ENCODE measurements at regions not wholly inside any gene's neighbourhood (a gene's known extent, or its start where the extent isn't known, plus 50 kb on each side); places are given as distances from the start of the nearest gene placed in this dataset.
A peak's percentile ranks its signal among the peaks of the same experiment; 100 is the strongest.

DNA sequence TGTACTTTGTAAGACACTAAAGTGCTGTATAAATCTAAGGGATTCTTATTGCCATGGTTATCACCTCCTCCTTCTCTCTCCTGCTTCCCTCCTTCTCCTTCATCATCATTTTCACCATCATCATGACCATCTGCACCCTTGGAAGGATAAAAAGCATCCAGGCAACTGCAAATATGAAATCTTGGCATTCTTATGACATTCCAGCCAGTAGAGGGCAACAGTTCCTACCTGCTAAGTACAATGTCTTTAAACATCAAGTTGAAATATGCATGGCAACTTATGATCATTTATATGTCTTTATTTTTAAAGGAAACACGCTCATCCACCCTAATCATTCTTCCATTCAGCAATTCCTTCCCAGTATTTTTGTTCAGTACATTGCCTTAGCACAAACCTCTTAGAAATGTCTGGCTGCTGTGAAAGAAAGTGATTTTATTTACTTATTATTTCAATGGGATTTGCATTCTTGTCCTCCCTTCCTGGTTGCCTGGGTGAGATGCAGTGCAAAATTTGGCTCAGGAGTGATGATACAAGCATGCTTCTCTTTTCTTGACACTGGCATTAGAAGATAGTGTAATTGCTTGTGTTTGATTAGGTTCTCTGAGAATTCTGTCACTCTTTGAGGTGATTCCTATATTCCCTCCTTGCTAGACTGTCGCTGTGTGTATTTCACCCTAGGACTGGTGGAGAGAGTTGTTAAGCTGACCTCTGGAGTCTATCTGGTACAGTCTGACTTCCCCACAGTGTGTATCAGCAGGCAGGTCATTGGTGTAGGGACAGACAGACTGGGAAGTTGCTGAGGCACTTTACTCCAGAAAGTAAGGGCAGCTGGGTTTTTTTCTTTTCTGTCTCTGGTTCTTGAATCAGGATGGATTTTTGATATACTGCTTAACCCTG is 188.5 kb upstream of the BMPER start:
- DNase-seq (ENCODE audit: extremely low read depth, low read depth) = peak; percentile 36
- TF ChIP-seq, protein P1, sequence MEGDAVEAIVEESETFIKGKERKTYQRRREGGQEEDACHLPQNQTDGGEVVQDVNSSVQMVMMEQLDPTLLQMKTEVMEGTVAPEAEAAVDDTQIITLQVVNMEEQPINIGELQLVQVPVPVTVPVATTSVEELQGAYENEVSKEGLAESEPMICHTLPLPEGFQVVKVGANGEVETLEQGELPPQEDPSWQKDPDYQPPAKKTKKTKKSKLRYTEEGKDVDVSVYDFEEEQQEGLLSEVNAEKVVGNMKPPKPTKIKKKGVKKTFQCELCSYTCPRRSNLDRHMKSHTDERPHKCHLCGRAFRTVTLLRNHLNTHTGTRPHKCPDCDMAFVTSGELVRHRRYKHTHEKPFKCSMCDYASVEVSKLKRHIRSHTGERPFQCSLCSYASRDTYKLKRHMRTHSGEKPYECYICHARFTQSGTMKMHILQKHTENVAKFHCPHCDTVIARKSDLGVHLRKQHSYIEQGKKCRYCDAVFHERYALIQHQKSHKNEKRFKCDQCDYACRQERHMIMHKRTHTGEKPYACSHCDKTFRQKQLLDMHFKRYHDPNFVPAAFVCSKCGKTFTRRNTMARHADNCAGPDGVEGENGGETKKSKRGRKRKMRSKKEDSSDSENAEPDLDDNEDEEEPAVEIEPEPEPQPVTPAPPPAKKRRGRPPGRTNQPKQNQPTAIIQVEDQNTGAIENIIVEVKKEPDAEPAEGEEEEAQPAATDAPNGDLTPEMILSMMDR (IDR thresholded peaks at IDR 0.05; ENCODE audit: low read depth, low read length, missing control alignments) = peak; percentile 54
- H3K4me3 ChIP-seq (replicated peaks; ENCODE audit: low read depth, low read length) = no peak overlapping the region

DNA sequence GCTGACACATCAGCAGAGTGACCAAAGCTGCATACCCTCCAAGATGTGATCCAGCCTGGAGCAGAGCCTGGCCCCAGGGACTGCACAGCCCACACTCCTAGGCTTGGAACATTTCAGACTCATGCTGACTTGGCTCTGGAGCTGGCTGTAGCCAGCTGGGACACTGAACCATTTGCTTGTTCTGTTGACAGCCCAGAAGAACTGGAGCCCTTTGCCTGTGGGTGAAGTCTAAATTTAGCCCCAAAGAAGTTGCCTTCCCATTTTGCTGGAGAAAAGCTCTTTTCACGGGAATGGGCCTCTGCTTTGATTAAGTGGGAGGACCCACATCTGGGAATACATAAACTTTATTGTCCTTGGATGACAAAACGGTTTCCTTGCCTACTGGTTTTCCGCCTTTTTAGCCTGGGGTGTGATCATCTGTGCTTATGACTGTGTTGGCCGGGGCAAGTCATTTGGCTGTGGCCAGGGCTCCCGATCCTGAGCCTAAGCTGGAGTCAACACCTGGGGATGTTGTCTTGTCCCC is 186.2 kb upstream of the BMPER start:
- no peak overlapping the region for H3K4me3 ChIP-seq (replicated peaks; ENCODE audit: low read depth, low read length)
- DNase-seq (ENCODE audit: extremely low read depth, low read depth) = no peak
- TF ChIP-seq, protein P1 (IDR thresholded peaks at IDR 0.05; ENCODE audit: low read depth, low read length, missing control alignments) = no peak

DNA sequence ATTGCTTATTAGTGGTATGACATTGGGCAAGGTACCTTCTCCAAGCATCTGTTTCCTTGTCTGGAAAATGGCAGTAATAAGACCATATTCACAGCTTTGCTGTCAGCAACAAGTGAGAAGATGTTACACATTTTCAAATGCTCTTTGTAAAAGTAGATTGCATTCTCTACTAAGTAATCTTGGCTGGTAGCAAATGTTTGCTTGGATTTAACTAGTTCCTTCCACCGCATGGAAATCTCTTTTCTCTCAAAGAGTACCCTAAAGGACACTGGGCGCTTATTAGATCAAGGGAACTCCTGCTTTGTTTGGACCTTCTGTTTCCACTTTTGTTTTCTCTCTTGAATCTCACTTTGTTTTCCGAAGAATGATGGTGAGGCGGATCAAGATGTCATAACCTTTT is 185.2 kb upstream of the BMPER start:
- DNase-seq (ENCODE audit: extremely low read depth, low read depth) = no peak
- TF ChIP-seq, protein P1 (IDR thresholded peaks at IDR 0.05; ENCODE audit: low read depth, low read length, missing control alignments) = no peak
- H3K4me3 ChIP-seq (replicated peaks; ENCODE audit: low read depth, low read length) = no peak overlapping the region

DNA sequence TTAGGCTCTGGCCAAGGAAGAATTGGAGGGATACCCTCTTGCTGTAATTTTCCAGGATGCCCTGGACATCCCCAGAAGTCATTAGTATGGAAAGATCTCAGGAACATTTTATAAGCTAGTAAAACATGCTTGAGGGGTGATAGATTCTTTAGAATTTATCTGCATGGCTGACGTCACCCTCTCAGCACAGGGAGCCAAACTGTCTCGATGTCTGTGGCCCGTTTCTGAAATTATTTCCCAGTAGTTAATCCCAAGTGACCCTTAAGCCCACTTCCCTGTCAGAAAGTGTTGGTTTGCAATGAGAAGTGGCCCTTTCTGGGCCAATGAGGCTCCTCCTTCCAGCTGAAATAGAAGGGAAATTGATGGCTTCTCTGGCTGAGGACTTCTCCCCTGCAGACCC is 184.5 kb upstream of the BMPER start:
- DNase-seq (ENCODE audit: extremely low read depth, low read depth) = no peak
- TF ChIP-seq, protein P1 (IDR thresholded peaks at IDR 0.05; ENCODE audit: low read depth, low read length, missing control alignments) = no peak
- no peak overlapping the region for H3K4me3 ChIP-seq (replicated peaks; ENCODE audit: low read depth, low read length)

DNA sequence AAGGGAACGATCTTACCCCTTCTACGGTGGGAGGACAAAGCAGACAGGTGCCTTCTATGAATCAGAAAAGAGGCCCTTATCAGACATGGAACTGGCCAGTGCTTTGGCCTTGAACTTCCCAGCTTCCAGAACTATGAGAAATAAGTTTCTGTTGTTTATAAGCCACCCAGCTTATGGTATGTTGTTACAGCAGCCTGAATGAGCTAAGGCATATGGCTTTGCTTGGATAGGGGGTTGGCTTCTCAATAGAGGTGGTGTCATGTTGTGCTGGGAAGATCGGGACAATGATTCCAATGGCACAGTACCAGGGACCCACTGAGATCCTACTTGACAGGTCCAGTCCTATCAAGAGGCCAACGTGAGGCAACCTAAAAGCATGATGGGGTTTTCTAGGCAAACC is 183.4 kb upstream of the BMPER start:
- DNase-seq (ENCODE audit: extremely low read depth, low read depth) = no peak
- no peak overlapping the region for H3K4me3 ChIP-seq (replicated peaks; ENCODE audit: low read depth, low read length)
- TF ChIP-seq, protein P1 (IDR thresholded peaks at IDR 0.05; ENCODE audit: low read depth, low read length, missing control alignments) = no peak

DNA sequence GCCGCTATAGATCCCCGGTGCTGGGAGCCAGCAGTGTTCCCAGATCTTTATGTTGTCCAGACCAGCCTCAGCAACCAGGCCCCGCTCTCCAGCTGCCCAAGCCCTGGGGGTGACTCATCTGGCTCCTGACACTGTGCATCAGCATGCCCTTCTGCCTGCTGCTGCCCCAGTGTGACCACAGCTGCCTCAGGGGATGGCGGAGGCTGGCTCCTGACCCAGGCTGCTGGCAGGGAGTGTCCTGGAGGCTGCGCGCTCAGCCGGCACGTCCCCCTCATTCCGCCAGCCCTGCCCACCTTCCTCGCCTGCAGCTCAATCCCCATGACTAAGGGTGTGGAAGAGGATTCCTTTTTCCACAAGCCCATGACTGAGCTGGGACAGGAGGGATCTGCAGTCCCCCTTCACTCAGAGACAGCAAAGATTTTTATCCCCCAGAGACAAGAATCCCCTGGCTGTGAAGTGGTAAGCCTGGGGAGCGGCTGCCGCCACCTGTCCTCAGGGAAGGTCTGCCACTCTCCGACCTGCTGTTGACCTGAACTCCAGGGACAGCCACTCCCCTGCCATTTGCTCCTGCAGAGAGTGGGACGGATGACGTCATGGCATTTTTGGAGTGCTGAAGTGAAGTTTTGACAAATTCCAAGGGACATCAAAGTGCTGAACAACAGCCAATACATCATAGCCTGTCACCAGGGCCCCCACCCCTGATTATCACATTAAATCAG is 182.8 kb upstream of the BMPER start:
- TF ChIP-seq, protein P1 (IDR thresholded peaks at IDR 0.05; ENCODE audit: low read depth, low read length, missing control alignments) = no peak
- no peak overlapping the region for H3K4me3 ChIP-seq (replicated peaks; ENCODE audit: low read depth, low read length)
- no peak for DNase-seq (ENCODE audit: extremely low read depth, low read depth)
